OCI-LY3 (cell line): ENCODE measurements at regions not wholly inside any gene's neighbourhood (a gene's known extent, or its start where the extent isn't known, plus 50 kb on each side); places are given as distances from the start of the nearest gene placed in this dataset.

ENCODE experiments used
- H2AFZ ChIP-seq: fragments of 200-600, 300-600 bp; shearing (Covaris generic); 2 replicates; pipeline ENCODE4 v1.6.0; 2014; ENCODE audit warnings: antibody characterized with exemption, low read depth, low read length
- H3K27ac ChIP-seq: fragments of 200-600, 300-600 bp; sonication (generic); 2 replicates; pipeline ENCODE4 v1.5.1; 2014; ENCODE audit warnings: mild to moderate bottlenecking, low read length, moderate library complexity, mixed read lengths
- H3K27me3 ChIP-seq: fragments of 200-600, 300-600 bp; sonication (generic); 2 replicates; pipeline ENCODE4 v1.6.1; 2014; ENCODE audit warnings: low read depth, low read length, mixed read lengths
- H3K36me3 ChIP-seq: fragments of 200-600, 300-600 bp; sonication (generic); replicated peaks from 2 replicates; pipeline ENCODE3; 2014; ENCODE audit warnings: low read depth, low read length, mixed read lengths
- H3K4me1 ChIP-seq: fragments of 300-600, 200-600 bp; sonication (generic); 2 replicates; pipeline ENCODE4 v1.6.1; 2014; ENCODE audit warnings: low read length, mixed read lengths
- H3K4me2 ChIP-seq: fragments of 200-600, 300-600 bp; sonication (generic); 2 replicates; pipeline ENCODE4 v1.6.1; 2014; ENCODE audit warnings: low read length, mixed read lengths
- H3K4me3 ChIP-seq: fragments of 300-600, 200-600 bp; sonication (generic); 2 replicates; pipeline ENCODE4 v1.5.1; 2014; ENCODE audit warnings: antibody characterized with exemption, mild to moderate bottlenecking, low read length, moderate library complexity
- H3K79me2 ChIP-seq: fragments of 300-600, 200-600 bp; shearing (Covaris generic); 2 replicates; pipeline ENCODE4 v1.6.1; 2014; ENCODE audit warnings: mild to moderate bottlenecking, low read length, mixed read lengths
- H3K9ac ChIP-seq: fragments of 300-600, 200-600 bp; shearing (Covaris generic); 2 replicates; pipeline ENCODE4 v1.6.0; 2014; ENCODE audit warnings: mild to moderate bottlenecking, low read length, moderate library complexity
- H3K9me3 ChIP-seq: fragments of 200-600, 300-600 bp; shearing (Covaris generic); 2 replicates; pipeline ENCODE4 v1.6.1; 2014; ENCODE audit warnings: low read length, mixed read lengths; ENCODE audit not compliant: insufficient read depth
- H4K20me1 ChIP-seq: fragments of 200-600, 300-600 bp; sonication (generic); 2 replicates; pipeline ENCODE4 v1.6.1; 2016; ENCODE audit warnings: low read length, mixed read lengths; ENCODE audit not compliant: insufficient read depth
- EZH2phosphoT487 ChIP-seq: fragments of 200-600 bp; shearing (Covaris generic); IDR thresholded peaks from 2 replicates; pipeline ENCODE4 v1.6.1; 2018; ENCODE audit warnings: antibody characterized with exemption, mixed run types, low read depth
- TF ChIP-seq, protein P1 (sequence below): fragments of 200-600, 300-600 bp; sonication (generic); IDR thresholded peaks from 2 replicates; pipeline ENCODE4 v1.5.1; 2014; ENCODE audit warnings: antibody characterized with exemption, low read length, low read depth

DNA sequence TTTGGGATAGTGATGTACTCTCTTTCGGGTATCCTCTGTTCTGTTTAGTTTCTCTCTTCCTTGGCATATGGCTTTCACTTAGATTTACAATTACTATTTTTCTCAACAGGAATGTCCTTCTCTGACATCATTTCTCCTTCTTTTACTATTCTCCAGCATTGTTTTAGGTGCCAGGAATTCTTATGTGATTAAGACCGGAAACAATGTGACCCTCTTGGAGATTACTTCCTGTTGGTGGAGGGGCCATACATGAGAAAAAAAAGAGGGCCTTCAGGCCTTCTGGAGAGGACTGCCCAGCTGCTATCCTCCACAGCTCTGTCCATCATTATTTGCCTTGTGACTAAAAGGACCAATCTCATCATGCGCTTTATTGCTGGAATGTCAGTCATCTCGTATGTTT is 50.4 kb upstream of the ADAMTS5 start:
- no peaks in the 10 kb centered on the region for H4K20me1 ChIP-seq
- H3K9ac ChIP-seq = no peak overlapping the region
- peak overlapping the region; percentile 43 for H3K27ac ChIP-seq
- no peaks in the 10 kb centered on the region for H3K27me3 ChIP-seq
- no peak overlapping the region for H2AFZ ChIP-seq
- H3K36me3 ChIP-seq = no peaks in the 10 kb centered on the region
- H3K79me2 ChIP-seq = no peaks in the 10 kb centered on the region
- peak overlapping the region; percentile 42 for H3K4me2 ChIP-seq
- peaks cover 25% of the 10 kb centered on the region for H3K4me1 ChIP-seq
- TF ChIP-seq, protein P1, sequence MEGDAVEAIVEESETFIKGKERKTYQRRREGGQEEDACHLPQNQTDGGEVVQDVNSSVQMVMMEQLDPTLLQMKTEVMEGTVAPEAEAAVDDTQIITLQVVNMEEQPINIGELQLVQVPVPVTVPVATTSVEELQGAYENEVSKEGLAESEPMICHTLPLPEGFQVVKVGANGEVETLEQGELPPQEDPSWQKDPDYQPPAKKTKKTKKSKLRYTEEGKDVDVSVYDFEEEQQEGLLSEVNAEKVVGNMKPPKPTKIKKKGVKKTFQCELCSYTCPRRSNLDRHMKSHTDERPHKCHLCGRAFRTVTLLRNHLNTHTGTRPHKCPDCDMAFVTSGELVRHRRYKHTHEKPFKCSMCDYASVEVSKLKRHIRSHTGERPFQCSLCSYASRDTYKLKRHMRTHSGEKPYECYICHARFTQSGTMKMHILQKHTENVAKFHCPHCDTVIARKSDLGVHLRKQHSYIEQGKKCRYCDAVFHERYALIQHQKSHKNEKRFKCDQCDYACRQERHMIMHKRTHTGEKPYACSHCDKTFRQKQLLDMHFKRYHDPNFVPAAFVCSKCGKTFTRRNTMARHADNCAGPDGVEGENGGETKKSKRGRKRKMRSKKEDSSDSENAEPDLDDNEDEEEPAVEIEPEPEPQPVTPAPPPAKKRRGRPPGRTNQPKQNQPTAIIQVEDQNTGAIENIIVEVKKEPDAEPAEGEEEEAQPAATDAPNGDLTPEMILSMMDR = no peak
- TF ChIP-seq EZH2phosphoT487 = no peak
- H3K4me3 ChIP-seq = no peak overlapping the region
- no peaks in the 10 kb centered on the region for H3K9me3 ChIP-seq
